Stimulated activated CD8-positive, alpha-beta memory T cell treated with anti-CD3 and anti-CD28 coated beads, Interleukin-12 subunit alpha, Interleukin-12 subunit beta, amount 100 ng/mL, for 24 hours (primary cell): ENCODE measurements at regions not wholly inside any gene's neighbourhood (a gene's known extent, or its start where the extent isn't known, plus 50 kb on each side); places are given as distances from the start of the nearest gene placed in this dataset.
"Not testable (repeated sequence)": the region's sequence is repeated elsewhere in the genome, so short reads cannot be mapped to it uniquely, and the experiment has no call there.

Experiments
- DNase-seq: peaks from one replicate; pipeline ENCODE4 v3.0.0-alpha.2; 2020; ENCODE audit errors: extremely low read depth

DNA sequence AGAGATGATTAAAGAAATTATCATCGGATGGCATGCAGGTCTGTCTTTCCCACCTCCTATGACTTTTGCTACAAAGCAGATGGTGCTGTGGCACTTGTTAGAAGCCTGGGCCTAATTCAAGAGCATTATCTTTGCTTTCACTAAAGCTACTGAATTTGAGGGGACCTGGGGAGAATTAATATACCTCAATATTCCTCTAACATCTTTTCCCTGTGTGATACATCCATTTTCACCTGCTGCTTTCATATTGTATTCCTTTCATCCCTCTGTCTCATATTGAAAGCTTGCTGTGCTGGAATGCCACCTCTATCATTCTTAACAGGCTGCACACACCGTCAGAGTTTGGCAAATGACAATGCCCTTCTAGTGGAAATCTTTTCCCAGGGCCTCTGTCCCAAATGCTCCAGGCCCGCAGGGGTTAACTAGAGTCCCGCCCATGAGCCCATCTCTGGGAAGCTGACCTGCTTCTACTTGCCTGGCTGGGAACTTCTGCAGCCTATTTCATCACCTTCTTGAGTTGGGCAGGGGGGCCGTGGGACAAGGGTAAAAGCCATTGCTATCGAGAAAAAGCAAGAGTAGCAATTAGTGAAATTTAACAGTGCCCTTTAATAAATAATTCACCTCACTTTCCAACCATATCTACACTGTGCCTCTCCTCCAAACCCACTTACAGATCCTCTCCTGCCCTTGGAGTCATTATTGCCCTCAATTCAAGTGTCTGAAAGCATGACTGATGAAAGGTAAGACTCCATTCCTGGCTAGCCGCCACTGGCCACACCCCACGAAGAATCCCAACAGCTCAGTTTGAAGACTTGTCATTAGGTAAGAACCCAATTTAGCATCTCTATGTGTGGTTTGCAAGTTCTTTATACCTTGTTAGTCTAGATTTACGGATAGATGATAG lies 126.7 kb upstream of the BTG1 start:
- no peak for DNase-seq

DNA sequence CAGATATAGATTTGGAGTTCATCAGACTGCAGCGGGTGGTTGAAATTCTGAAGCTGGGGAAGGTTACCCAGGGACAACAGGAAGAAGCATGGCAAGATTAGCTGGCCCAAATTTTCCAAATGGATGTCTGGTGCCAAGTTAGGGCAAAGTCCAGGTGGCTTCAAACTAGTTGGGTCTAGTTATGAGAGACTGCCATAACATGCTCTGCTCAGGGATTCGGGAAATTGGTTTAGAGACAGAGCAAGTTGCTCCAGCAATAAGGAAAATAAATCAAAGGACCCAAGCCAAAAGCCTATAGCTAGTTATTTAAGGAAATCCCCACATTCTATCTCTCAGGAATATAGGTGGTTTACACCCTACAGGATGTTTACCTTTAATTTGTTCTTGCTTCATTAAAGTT lies 125.7 kb upstream of the BTG1 start:
- DNase-seq, result no peak

DNA sequence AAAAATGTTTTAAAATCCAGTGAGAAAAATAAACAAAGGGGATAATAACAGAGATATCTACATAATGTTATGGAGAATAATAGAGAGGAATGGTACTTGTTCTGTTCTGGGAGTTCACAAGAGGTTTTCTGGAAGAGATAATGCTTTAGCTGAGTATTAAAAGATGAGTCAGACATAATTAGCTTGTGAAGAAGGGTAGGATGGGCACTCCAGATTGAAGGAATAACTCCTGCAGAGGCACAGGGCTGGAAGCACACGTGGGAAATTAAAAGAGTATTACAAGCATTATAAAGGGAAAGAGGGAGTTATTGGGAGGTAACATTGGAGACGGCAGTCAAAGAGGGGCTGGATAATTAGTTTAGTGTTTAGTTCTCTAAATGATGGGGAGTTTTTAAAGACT lies 124.9 kb upstream of the BTG1 start:
- DNase-seq, result no peak

DNA sequence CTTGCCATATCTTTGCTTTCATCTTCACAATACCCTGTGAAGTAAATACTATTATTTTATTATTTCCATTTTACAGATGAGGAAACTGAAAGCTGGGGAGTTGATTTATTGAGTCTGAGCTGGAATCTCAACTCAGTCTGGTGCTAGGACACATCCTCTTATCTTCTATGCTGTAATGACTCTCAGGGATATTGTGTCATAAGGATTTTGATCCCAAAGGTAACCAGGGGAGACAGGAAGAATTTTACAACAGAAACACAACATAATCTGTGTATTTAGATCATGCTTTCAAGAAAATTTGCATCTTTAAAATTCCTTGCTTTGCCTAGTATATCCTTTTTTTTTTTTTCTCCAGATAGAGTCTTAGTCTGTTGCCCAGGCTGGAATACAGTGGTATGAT lies 123.3 kb upstream of the BTG1 start:
- DNase-seq, result no peak

DNA sequence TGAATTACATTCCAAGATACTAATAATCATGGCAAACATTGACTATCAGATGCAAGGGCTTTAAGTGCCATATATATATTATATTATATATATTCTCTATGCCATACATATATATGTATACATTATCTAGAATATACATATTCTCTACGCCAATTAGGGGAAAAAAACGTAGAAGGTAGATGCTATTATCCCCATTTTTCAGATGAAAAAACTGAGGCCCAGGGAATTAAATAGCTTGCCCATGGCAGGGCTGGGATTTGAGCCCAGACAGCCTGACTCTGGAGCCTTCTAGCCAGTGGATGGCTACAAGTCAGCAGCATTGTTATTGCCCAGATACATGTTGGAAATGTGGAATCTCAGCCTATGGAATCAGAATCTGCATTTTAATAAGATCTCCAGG lies 116.0 kb upstream of the BTG1 start:
- DNase-seq, result no peak

DNA sequence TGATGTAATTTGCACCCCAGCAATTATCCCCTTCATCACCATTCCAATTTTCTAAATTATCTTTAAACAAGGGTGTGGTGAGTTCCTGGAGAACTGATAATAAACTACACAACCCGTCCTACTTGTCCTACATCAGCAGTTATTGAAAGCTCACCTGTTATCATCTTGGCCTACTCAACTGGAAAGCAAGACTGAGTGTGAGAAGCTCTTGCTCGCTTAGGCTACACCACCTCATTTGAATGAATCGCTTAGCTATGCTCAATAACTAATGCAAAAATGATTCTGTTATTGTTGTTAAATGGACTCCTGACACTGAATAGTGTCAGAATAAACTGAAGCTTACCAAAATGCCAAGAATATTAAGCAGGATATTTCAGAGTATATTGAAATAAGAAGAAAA lies 115.4 kb upstream of the BTG1 start:
- DNase-seq, result no peak

DNA sequence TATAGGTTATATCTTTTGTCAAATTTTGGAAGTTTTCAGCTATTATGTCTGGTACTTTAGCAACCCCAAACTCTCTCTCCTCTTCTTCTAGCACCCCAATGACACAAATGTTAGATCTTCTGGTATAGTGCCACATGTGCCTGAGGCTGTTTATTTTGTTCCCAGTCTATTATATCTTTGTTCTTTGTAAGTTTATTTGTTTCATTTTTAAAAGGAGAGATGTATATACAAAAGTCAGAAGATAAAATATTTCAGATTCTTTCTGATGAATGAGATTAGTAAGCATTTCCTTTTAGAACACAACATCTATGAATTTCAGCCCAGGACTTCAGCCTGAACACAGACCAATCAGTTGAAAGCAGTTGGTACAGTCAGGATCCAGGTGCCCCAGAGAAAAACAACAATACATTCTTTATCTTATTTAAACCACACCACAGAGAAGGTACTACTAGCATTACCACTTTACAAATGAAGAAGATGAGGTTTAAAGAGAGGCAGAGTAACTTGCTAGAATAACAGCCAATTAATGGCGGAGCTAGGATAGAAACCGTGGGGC lies 114.1 kb upstream of the BTG1 start:
- no peak for DNase-seq

DNA sequence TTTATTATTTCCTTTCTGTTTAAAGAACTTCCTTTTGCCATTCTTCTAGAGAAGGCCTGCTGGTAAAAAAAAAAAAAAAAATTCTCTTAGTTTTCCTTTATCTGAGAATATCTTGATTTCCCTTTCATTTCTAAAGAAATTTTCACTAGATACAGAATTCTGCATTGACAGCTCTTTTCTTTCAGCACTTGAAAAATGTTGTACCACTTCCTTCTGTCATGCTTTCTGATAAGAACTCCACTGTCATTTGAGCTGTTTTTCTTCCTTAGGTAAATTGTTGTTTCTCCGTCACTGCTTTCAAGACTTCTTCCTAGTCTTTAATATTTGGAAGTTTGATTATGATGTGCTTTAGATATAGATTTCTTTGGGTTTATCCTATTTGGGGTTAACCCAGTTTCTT lies 113.6 kb upstream of the BTG1 start:
- DNase-seq, result no peak

DNA sequence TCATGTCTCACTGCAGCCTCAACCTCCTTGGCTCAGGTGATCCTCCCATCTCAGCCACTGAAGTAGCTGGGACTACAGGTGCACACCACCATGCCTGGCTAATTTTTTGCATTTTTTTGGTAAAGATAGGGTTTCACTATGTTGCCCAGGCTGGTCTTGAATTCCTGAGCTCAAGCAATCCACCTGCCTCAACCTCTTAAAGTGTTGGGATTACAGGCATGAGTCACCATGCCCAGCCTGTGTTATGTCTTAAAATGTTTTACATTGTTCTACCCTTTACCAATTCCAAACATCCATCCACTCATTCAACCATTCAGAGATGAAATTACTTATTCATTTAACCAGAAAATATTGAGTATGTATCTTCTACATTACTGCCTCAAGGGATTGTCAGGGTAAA lies 111.6 kb upstream of the BTG1 start:
- DNase-seq, result no peak

DNA sequence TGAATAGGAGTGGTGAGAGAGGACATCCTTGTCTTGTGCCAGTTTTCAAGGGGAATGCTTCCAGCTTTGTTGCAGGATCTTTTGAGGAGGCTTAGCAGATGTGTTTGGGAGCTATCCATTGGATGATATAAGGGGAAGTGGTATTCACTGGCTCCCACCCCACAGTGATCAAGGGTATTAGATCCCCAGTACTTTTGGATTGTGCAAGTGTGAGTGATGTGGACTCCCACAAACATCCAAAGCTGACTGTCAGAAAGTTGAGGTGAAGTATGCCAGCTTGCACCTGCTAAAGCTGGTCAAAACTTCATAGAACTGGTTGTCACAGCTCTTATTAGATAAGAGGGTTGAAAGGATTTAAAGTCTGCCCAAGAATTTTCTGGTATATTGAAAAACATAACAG lies 110.1 kb upstream of the BTG1 start:
- DNase-seq, result no peak

DNA sequence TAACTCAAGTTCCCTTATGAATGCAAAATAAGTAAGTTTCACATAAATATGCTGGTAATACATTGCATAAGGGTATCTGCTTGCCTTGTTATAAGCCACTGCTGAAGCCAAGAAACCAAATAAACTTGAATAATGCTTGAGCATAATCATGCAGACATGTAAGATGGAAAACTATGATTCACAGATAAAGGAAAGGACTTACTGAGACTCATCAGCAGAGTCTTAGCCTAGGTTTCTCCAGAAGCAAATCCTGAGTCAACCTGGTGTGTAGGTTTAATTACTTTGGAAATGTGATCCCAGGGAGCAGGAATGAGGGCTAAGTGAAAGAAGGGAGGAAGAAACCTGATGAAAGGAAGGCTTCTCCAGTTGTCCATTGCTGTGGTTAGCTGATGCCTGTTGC lies 107.7 kb upstream of the BTG1 start:
- DNase-seq, result no peak

DNA sequence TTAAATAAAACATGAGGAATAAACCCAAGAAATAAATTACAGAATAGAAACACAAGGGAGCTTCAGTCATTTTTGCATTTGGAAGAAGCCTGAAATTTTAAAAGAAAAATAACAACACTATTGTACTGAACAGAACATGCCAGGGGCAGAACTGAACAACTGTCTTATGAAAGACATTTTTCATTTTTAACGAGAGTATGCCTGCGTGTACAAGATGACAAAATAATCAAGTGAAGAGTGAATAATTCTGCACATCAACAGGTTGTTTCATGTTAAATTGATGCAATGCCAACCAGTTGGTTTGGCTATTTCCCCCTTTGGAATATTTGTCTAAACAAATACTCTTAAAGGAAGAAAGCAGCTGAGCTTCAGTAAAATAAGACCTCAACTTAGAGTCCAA lies 103.3 kb upstream of the BTG1 start:
- no peak for DNase-seq

DNA sequence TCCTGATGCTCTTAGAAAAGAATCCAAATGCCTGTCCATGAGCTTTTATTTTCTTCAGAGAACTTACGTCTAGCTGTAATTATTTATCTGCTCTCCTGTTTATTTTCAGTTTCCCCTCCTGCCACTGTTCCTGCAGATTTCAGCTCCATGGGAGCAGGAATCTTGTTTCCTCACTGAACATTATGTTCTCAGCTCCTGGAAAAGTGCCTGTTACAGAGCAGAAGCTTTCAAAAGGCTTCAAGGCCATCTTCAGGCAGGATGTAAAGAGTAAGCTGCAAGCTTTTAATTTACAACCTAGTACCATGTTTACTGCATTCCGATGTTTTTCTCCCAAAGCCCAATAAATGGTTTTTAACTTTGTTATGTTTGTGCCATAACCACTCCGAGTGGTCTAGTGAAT lies 98.4 kb upstream of the BTG1 start:
- DNase-seq, result no peak

DNA sequence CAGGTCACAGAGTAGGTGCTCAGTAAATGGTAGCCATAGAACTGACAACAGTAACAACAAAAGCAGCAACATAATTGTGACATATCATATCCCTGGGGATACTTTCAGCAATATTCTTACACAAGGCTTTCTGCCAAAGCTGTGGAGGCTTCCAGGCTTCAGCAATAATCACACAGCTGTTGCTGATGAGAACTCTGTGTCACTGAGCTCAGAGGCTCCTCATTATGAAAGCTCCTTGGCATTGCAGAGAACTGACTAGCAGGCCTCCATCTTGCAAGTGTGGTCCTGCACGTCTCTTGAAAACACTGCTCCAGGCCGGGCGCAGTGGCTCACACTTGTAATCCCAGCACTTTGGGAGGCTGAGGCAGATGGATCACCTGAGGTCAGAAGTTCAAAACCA lies 97.3 kb upstream of the BTG1 start:
- DNase-seq, result no peak

DNA sequence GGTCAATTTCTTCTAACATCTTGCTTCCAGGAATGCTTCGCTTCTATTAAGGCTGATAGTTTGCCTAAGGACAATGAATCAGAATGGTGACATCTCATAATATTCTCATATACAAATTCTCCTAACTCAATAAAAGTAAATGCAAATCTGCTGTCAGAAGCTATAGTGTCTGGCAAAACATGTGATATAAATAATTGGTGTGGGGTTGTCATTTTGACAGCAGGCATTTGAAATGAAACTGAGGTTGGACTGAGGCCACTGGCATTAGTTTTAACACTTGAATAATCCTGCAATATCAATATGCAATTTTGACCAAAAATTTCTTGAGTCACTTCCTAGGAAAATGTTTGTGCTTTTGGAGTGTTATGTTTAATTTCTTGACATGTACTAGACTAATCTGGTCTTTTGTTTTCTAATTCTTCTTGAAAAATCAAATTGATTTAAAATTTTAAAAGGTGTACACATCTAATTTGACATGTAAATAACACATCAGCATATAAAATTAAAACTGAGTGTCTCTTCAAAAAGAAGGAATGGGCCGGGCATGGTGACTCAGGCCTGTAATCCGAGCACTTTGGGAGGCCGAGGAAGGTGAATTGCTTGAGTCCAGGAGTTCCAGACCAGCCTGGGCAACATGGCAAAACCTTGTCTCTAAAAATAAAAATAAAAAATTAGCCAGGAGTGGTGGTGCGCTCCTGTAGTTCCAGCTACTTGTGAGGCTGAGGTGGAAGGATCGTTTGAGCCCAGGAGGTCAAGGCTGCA lies 92.3 kb upstream of the BTG1 start:
- no peak for DNase-seq

DNA sequence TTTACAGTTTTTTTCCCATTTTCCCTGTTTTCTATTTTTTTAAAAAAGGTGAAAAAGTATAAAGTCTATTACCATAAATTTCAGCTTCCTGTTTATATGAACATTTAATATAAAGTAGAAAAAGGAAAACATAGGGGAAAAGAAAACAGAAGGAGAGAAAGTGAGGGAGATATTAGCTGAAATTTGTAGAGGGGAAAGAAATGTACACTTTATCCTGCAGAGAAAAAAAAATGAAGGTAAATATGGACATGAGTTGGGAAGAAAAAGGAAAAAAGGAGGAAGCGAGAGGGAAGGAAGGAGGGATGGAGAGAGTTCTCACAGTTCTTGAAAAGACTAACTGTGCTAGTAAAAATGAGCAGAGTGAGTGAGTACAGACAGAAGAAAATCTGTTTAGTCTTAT lies 91.6 kb upstream of the BTG1 start:
- no peak for DNase-seq

DNA sequence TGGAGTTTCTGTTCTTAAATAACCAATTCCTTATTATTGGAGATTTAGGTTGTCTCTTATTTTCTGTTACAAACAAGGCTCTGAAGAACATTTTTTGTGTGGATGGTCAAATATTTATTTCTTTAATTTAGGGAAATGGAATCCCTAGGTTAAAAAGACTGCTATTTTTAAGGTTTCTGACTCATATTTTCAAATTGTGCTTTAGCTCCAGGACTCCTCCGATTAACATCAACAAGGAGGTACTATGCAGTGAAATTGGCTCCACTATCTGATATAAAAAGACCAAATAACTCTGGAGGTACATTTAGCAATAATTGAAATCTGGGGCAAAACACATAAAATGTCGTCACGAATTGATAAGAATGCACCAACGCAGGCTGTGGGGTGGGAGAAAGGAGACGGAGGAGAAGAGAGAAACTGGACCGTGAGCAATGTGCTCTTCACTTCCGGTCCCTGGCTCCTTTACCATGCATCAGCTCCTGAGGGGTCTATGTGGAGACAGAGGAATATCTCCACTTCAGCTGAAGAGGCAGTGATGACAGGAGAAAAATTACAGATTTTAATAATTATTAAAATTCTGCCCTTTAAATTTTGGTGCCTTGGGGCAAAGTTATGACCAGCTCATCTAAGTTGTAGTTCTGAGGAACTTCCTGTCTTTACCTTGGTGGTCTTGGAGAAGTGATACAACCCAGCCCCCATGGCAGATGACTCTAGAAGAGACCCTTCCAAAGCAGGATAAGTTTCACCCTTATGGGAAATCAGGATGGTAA lies 90.2 kb upstream of the BTG1 start:
- no peak for DNase-seq

DNA sequence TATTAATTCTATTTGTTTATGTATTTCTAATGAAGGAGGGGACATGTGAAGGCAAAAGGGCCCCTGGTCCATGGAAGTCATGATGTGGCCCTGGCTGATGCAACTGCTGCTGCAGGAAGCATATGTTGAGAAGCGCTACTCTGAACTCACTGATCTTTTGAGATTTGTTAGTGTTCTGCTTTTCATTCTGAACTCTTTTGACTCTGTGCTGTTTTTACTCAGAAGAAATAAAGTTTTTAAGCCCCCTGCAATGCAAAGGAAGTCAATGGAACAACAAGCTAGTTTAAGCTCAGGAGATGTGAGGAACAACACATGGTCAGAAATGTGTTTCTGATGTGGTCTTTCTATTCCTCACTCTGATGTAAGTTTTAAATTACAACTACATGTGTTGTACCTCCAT lies 88.9 kb upstream of the BTG1 start:
- DNase-seq, result no peak

DNA sequence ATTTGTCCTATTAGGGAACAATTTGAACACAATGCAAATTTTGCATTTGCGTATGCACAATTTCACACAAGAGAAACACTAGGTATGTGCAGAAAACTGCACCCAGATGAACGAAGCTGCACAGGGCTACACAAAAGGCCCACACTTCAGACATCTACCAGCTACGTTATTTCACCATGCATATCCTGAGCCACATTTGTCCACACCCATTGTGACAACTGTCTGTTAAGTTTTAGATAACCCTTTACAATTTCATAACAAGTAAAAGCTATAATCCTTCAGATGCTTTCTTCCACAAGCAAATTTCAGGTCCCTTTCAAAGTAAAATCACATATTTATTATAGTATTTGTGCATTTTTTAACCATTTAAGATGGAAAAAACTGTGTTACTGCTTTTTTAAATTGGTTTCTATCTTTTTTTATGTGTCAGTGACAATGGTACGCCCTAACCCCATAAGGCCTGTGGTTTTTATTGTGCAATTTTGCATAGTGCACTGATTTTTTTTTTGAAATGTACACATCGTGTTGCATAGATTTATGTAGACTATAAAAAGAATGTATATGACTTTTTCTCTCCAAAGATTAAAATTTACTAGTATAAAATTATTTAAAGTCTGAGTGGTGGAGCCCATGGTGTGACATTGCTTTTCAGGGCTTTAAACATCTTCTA lies 87.8 kb upstream of the BTG1 start:
- DNase-seq, result no peak

DNA sequence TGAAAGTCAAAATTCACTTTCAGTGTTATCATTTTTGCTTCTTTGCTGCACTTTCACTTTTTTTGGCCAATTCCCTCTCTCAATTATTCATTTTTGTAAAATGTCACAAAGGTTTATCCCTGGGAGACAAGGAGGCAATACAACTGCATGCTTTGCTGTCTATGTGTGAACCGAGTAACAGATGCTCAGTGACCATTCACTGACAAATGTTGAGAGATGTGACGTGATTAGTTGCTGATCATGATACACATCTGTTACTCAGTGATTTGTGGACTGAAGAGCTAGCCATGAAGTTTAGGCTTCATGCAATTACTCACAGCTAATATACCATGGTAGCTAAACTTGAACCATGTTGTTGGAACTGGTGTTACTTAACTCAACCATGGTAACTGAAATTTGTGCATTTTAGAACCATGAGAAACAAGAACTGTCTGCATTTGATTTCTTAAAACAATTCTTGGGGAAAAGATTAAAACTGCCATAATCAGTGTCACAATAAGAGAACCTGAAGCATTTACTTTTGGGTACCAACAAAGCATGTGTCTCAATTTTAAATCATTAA lies 86.8 kb upstream of the BTG1 start:
- DNase-seq, result not testable (repeated sequence)

DNA sequence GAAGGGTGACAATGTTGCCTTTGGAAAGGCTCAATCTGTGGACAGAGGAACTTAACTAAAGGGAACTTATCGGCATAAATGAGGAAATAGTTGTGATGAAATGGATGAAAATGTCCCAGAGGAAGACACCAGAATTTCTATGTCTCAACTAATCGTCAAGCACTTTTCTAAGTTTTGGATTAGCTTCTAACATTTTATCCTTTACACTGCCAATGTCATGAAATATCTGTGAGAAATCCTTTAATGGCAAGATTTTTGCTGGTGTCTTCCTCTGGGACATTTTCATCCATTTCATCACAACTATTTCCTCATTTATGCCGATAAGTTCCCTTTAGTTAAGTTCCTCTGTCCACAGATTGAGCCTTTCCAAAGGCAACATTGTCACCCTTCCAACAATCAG lies 86.3 kb upstream of the BTG1 start:
- not testable (repeated sequence) for DNase-seq
